H1 (cell line): ENCODE measurements at regions not wholly inside any gene's neighbourhood (a gene's known extent, or its start where the extent isn't known, plus 50 kb on each side); places are given as distances from the start of the nearest gene placed in this dataset.

Source experiments
- POLR2A ChIP-seq, 2 experiments: IDR thresholded peaks; 1 replicate in 1 of 2; 2 replicates in 1 of 2; pipeline ENCODE4 v1.6.1; 2011; ENCODE audit warnings: low read depth in 2 of 2, low read length in 2 of 2, mild to moderate bottlenecking in 2 of 2; ENCODE audit errors: control extremely low read depth in 1 of 2
- TF ChIP-seq, protein P1 (sequence below): IDR thresholded peaks from 2 replicates; pipeline ENCODE4 v1.6.1; 2011; ENCODE audit warnings: low read length, improper control_type of control experiment

DNA sequence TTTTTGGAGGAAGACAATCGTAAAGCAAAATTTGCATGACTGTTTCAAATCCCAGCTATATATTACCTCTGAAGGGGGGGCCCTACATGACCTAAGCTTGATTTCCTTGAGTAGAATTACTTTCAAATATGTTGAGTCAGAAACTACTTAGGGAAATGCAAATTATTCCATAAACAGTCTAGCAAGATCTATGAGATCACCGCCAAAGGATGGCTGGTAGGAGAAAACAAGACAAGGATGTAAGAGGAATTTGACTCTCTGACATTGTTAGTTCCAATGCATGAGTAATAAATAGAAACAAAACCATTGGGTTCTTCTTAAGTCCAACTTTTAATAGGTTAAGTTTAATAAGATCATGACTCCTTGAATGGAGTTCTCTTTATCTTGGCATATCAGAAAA lies 561.4 kb downstream of the CDY2B start:
- no peak for TF ChIP-seq POLR2A (IDR thresholded peaks at IDR 0.05; ENCODE audit: control extremely low read depth in 1 of 2, low read depth in 2 of 2, low read length in 2 of 2)
- TF ChIP-seq, protein P1, sequence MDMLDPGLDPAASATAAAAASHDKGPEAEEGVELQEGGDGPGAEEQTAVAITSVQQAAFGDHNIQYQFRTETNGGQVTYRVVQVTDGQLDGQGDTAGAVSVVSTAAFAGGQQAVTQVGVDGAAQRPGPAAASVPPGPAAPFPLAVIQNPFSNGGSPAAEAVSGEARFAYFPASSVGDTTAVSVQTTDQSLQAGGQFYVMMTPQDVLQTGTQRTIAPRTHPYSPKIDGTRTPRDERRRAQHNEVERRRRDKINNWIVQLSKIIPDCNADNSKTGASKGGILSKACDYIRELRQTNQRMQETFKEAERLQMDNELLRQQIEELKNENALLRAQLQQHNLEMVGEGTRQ, result no peak
